Effector memory CD8-positive, alpha-beta T cell (primary cell): ENCODE measurements at regions not wholly inside any gene's neighbourhood (a gene's known extent, or its start where the extent isn't known, plus 50 kb on each side); places are given as distances from the start of the nearest gene placed in this dataset.
"Not testable (repeated sequence)": the region's sequence is repeated elsewhere in the genome, so short reads cannot be mapped to it uniquely, and the experiment has no call there.

ENCODE experiments used
- ATAC-seq: fragments of 150-1000 bp; cut with Tn5 transposase; replicated peaks from 2 replicates; pipeline ENCODE4 v1.10.0; 2021; ENCODE audit warnings: mild to moderate bottlenecking, moderate library complexity
- DNase-seq, 3 experiments: peaks; one replicate each; pipeline ENCODE4 v3.0.0; 2021
- H3K27ac Mint-ChIP-seq, 2 donors: one replicate each; pipeline ENCODE4 v1.8.0; 2022; ENCODE audit warnings: mild to moderate bottlenecking in 2 of 2, mixed read lengths in 2 of 2, moderate library complexity in 2 of 2
- H3K27me3 Mint-ChIP-seq, 2 donors: one replicate each; pipeline ENCODE4 v1.8.0; 2022; ENCODE audit warnings: mixed read lengths in 2 of 2
- H3K36me3 Mint-ChIP-seq: one replicate; pipeline ENCODE4 v1.8.0; 2022; ENCODE audit warnings: mild to moderate bottlenecking, moderate library complexity, mixed read lengths; ENCODE audit not compliant: insufficient read depth
- H3K4me1 Mint-ChIP-seq, 2 donors: one replicate each; pipeline ENCODE4 v1.8.0; 2022; ENCODE audit warnings: low read depth in 2 of 2, mixed read lengths in 2 of 2
- H3K4me3 Mint-ChIP-seq, 2 donors: one replicate each; pipeline ENCODE4 v1.8.0; 2022; ENCODE audit warnings: mild to moderate bottlenecking in 2 of 2, mixed read lengths in 2 of 2, moderate library complexity in 2 of 2
- H3K9me3 Mint-ChIP-seq, 2 donors: one replicate each; pipeline ENCODE4 v1.8.0; 2022; ENCODE audit warnings: mixed read lengths in 2 of 2

- no peak for DNase-seq
- Mint-ChIP-seq H3K36me3 (no peaks in the 10 kb centered on the region), H3K9me3 (no peaks in the 10 kb centered on the region), H3K27me3 (peaks cover 27 to 30% of the 10 kb centered on the region in 2 donors), H3K4me1 (no peaks in the 10 kb centered on the region), H3K27ac (no peak overlapping the region), H3K4me3 (no peak overlapping the region)
- ATAC-seq = no peak
Observed at GRCh38 chr5:71910741-71911140, 191.7 kb downstream of the CARTPT start.

GRCh38 chr5:71912021-71912420 lies 192.9 kb downstream of the CARTPT start:
- no peak for ATAC-seq

GRCh38 chr5:71914281-71914680 lies 193.0 kb upstream of the MAP1B start:
- peaks cover 28 to 41% of the 10 kb centered on the region in 2 donors for H3K27me3 Mint-ChIP-seq
- H3K4me1 Mint-ChIP-seq = no peaks in the 10 kb centered on the region
- no peaks in the 10 kb centered on the region for H3K36me3 Mint-ChIP-seq
- no peak overlapping the region for H3K27ac Mint-ChIP-seq
- no peak overlapping the region for H3K4me3 Mint-ChIP-seq
- DNase-seq (no peak), ATAC-seq (no peak)
- peaks cover 0 to 8% of the 10 kb centered on the region in 2 donors for H3K9me3 Mint-ChIP-seq

More at GRCh38 chr5:71912021-71912420, 192.9 kb downstream of the CARTPT start:
- Mint-ChIP-seq H3K27ac (no peak overlapping the region), H3K27me3 (peaks cover 29 to 31% of the 10 kb centered on the region in 2 donors), H3K4me1 (no peaks in the 10 kb centered on the region), H3K4me3 (no peak overlapping the region), H3K9me3 (peaks cover 0 to 8% of the 10 kb centered on the region in 2 donors), H3K36me3 (no peaks in the 10 kb centered on the region)
- DNase-seq = no peak

- Mint-ChIP-seq H3K36me3 (no peaks in the 10 kb centered on the region), H3K27ac (no peak overlapping the region)
- ATAC-seq = no peak
Observed at GRCh38 chr5:71922584-71923106, 184.6 kb upstream of the MAP1B start.

GRCh38 chr5:71923755-71924154 lies 183.5 kb upstream of the MAP1B start:
- H3K27ac Mint-ChIP-seq = no peak overlapping the region
- peaks cover 4 to 7% of the 10 kb centered on the region in 2 donors for H3K9me3 Mint-ChIP-seq
- ATAC-seq (no peak), DNase-seq (no peak)
- H3K4me3 Mint-ChIP-seq = no peak overlapping the region
- H3K4me1 Mint-ChIP-seq = no peaks in the 10 kb centered on the region
- H3K36me3 Mint-ChIP-seq = no peaks in the 10 kb centered on the region
- peaks cover 25 to 30% of the 10 kb centered on the region in 2 donors for H3K27me3 Mint-ChIP-seq

More at GRCh38 chr5:71922584-71923106, 184.6 kb upstream of the MAP1B start:
- no peak for DNase-seq
- Mint-ChIP-seq H3K4me1 (no peaks in the 10 kb centered on the region), H3K27me3 (peaks cover 26 to 36% of the 10 kb centered on the region in 2 donors), H3K4me3 (no peak overlapping the region), H3K9me3 (peaks cover 3 to 7% of the 10 kb centered on the region in 2 donors)

- H3K4me1 Mint-ChIP-seq = no peaks in the 10 kb centered on the region
- DNase-seq = no peak
- H3K36me3 Mint-ChIP-seq = no peaks in the 10 kb centered on the region
- ATAC-seq = no peak
- H3K9me3 Mint-ChIP-seq = peaks cover 4 to 7% of the 10 kb centered on the region in 2 donors
- no peak overlapping the region for H3K4me3 Mint-ChIP-seq
- no peak overlapping the region for H3K27ac Mint-ChIP-seq
- peaks cover 24 to 25% of the 10 kb centered on the region in 2 donors for H3K27me3 Mint-ChIP-seq
Observed at GRCh38 chr5:71924325-71924724, 182.9 kb upstream of the MAP1B start.

GRCh38 chr5:71924980-71925379 lies 182.3 kb upstream of the MAP1B start:
- no peak for DNase-seq
- no peak overlapping the region for H3K27ac Mint-ChIP-seq
- no peak for ATAC-seq

GRCh38 chr5:71925608-71926091 lies 181.6 kb upstream of the MAP1B start:
- H3K9me3 Mint-ChIP-seq = peaks cover 4 to 7% of the 10 kb centered on the region in 2 donors
- no peak overlapping the region for H3K4me3 Mint-ChIP-seq
- no peak overlapping the region for H3K27ac Mint-ChIP-seq
- no peaks in the 10 kb centered on the region for H3K36me3 Mint-ChIP-seq
- ATAC-seq (no peak), DNase-seq (no peak)
- H3K27me3 Mint-ChIP-seq = peaks cover 25 to 37% of the 10 kb centered on the region in 2 donors
- no peaks in the 10 kb centered on the region for H3K4me1 Mint-ChIP-seq

More at GRCh38 chr5:71924980-71925379, 182.3 kb upstream of the MAP1B start:
- peaks cover 4 to 7% of the 10 kb centered on the region in 2 donors for H3K9me3 Mint-ChIP-seq
- H3K27me3 Mint-ChIP-seq = peaks cover 25 to 30% of the 10 kb centered on the region in 2 donors
- H3K4me3 Mint-ChIP-seq = no peak overlapping the region
- H3K36me3 Mint-ChIP-seq = no peaks in the 10 kb centered on the region
- H3K4me1 Mint-ChIP-seq = no peaks in the 10 kb centered on the region

- H3K9me3 Mint-ChIP-seq = peaks cover 4 to 7% of the 10 kb centered on the region in 2 donors
- no peak for DNase-seq
- no peak overlapping the region for H3K4me3 Mint-ChIP-seq
- ATAC-seq = no peak
- no peaks in the 10 kb centered on the region for H3K36me3 Mint-ChIP-seq
- no peak overlapping the region for H3K27ac Mint-ChIP-seq
- no peaks in the 10 kb centered on the region for H3K4me1 Mint-ChIP-seq
- H3K27me3 Mint-ChIP-seq = peaks cover 47% of the 10 kb centered on the region in 2 donors
Observed at GRCh38 chr5:71929003-71929402, 178.3 kb upstream of the MAP1B start.

GRCh38 chr5:71930554-71930953 lies 176.7 kb upstream of the MAP1B start:
- peaks cover 42 to 44% of the 10 kb centered on the region in 2 donors for H3K27me3 Mint-ChIP-seq
- DNase-seq, ATAC-seq, H3K4me3 Mint-ChIP-seq, H3K27ac Mint-ChIP-seq, H3K9me3 Mint-ChIP-seq, H3K36me3 Mint-ChIP-seq, H3K4me1 Mint-ChIP-seq: not testable (repeated sequence)

GRCh38 chr5:71932131-71932654 lies 175.1 kb upstream of the MAP1B start:
- Mint-ChIP-seq H3K9me3 (peaks cover 4 to 5% of the 10 kb centered on the region in 2 donors), H3K4me1 (no peaks in the 10 kb centered on the region), H3K4me3 (no peak overlapping the region), H3K36me3 (no peaks in the 10 kb centered on the region), H3K27ac (no peak overlapping the region), H3K27me3 (peaks cover 33 to 41% of the 10 kb centered on the region in 2 donors)
- ATAC-seq (no peak), DNase-seq (no peak)

- Mint-ChIP-seq H3K27ac (no peak overlapping the region), H3K27me3 (peaks cover 28 to 36% of the 10 kb centered on the region in 2 donors), H3K4me3 (no peak overlapping the region), H3K9me3 (no peaks in the 10 kb centered on the region), H3K36me3 (no peaks in the 10 kb centered on the region), H3K4me1 (no peaks in the 10 kb centered on the region)
- DNase-seq (no peak), ATAC-seq (no peak)
Observed at GRCh38 chr5:71932655-71933338, 174.5 kb upstream of the MAP1B start.

- H3K4me1 Mint-ChIP-seq = no peaks in the 10 kb centered on the region
- no peak overlapping the region for H3K27ac Mint-ChIP-seq
- ATAC-seq (no peak), DNase-seq (no peak)
- H3K36me3 Mint-ChIP-seq = peaks cover 3% of the 10 kb centered on the region
- H3K27me3 Mint-ChIP-seq = peaks cover 43 to 51% of the 10 kb centered on the region in 2 donors
- H3K9me3 Mint-ChIP-seq = no peaks in the 10 kb centered on the region
- no peak overlapping the region for H3K4me3 Mint-ChIP-seq
Observed at GRCh38 chr5:71934322-71934721, 173.0 kb upstream of the MAP1B start.
